ENCODE measurements at regions not wholly inside any gene's neighbourhood (a gene's known extent, or its start where the extent isn't known, plus 50 kb on each side); places are given as distances from the start of the nearest gene placed in this dataset.

DNA sequence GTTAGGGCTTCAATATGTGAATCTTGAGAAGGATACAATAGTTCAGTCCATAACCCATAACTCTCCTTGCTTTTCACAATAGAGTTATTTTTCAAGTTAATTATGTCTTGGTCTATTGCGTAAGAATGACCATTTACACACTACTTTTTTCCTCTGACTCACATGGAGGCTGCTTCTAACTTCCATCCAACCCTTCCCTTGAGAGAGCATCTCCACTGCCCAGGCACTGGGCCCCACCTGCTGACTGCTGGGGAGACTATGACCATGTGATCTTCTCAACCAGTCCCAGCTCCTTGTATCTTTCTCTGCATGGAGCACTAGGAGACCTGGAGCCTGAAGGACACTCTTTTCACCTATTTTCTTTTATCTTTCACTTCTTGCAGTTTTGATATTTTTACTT, 251.5 kb downstream of the GPD2 start:
- no peak for DNase-seq (ENCODE audit: low read depth, low spot score)
- in situ Hi-C loops (cut with HindIII; ENCODE audit: low pct_unique_long_range_greater_than_20kb, low sequenced_read_pairs) = no loop called here

DNA sequence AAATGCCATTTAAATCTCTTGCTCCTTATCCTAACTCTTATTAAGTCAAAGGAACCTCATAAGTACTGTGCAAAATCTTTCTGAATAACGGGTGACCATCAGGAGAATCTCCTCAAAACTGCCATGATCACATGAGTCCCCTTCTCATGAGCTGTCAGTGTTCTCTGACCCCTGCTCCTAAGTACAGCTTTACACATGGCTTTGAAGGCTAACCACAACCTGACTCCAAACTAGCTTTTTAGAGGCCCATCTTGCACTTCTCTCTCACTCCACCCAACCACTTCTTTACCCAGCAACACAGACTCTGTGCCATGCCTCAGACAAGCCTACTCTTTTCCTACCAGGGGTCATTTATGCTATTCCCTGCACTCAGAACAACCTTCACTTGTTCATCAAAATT, 253.8 kb downstream of the GPD2 start:
- in situ Hi-C loops (cut with HindIII; ENCODE audit: low pct_unique_long_range_greater_than_20kb, low sequenced_read_pairs) = no loop called here

DNA sequence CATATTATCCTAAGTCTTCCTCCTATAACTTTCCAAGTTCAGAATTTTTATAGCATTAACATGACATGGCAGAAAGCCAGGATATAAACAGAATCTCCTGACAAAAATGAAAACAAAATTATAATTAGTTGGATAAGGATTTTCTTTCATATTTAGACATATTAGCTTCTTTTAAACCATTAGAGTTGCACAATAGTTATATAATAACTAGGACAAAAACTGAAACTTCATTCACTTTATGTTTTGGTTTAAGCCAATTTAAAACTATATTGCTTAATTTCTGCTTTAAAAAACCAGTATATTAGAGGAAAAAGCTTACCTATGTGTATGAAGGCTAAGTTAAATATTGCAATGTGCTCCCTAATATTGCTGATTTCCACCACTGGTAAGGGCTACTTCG, 254.8 kb downstream of the GPD2 start:
- in situ Hi-C loops (cut with HindIII; ENCODE audit: low pct_unique_long_range_greater_than_20kb, low sequenced_read_pairs) = no loop called here
- no peak for DNase-seq (ENCODE audit: low read depth, low spot score)

More for the DNA sequence above, 253.8 kb downstream of the GPD2 start:
- DNase-seq (ENCODE audit: low read depth, low spot score) = no peak

GRCh38 chr2:156695020-156695419, 258.8 kb downstream of the GPD2 start:
- in situ Hi-C loops (cut with HindIII; ENCODE audit: low pct_unique_long_range_greater_than_20kb, low sequenced_read_pairs) = no loop called here
- no peak for DNase-seq (ENCODE audit: low read depth, low spot score)

- DNase-seq (ENCODE audit: low read depth, low spot score) = no peak
- in situ Hi-C loops (cut with HindIII; ENCODE audit: low pct_unique_long_range_greater_than_20kb, low sequenced_read_pairs) = no loop called here
Observed at GRCh38 chr2:156695595-156695994, 259.4 kb downstream of the GPD2 start.

GRCh38 chr2:156697906-156698305, 261.7 kb downstream of the GPD2 start:
- in situ Hi-C loops (cut with HindIII; ENCODE audit: low pct_unique_long_range_greater_than_20kb, low sequenced_read_pairs) = no loop called here
- no peak for DNase-seq (ENCODE audit: low read depth, low spot score)

GRCh38 chr2:156700681-156701080, 264.5 kb downstream of the GPD2 start:
- in situ Hi-C loops (cut with HindIII; ENCODE audit: low pct_unique_long_range_greater_than_20kb, low sequenced_read_pairs) = no loop called here
- no peak for DNase-seq (ENCODE audit: low read depth, low spot score)

GRCh38 chr2:156702541-156702940, 266.4 kb downstream of the GPD2 start:
- in situ Hi-C loops (cut with HindIII; ENCODE audit: low pct_unique_long_range_greater_than_20kb, low sequenced_read_pairs) = no loop called here
- no peak for DNase-seq (ENCODE audit: low read depth, low spot score)

GRCh38 chr2:156703642-156704041, 267.5 kb downstream of the GPD2 start:
- no peak for DNase-seq (ENCODE audit: low read depth, low spot score)
- in situ Hi-C loops (cut with HindIII; ENCODE audit: low pct_unique_long_range_greater_than_20kb, low sequenced_read_pairs) = no loop called here

GRCh38 chr2:156704132-156704531, 268.0 kb downstream of the GPD2 start:
- DNase-seq (ENCODE audit: low read depth, low spot score) = no peak
- in situ Hi-C loops (cut with HindIII; ENCODE audit: low pct_unique_long_range_greater_than_20kb, low sequenced_read_pairs) = no loop called here

DNA sequence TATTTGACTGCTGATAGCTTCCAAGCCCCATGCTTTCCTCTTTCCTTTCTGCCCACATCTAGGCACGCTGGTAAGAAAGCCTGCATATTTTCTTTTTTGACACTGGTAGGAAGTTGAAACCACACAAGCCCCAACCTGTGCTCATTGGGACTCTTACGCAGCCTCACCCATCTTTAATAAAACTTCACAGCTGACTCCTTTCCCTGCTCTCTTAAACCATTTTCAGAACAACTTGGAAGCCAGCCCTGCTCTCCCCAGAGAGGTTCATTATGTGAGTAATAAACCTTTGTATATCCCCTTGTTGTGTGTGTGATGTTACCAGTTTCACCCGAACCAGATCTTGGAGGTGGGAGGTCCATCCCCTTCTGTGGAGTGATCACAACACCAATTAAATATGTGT, 268.4 kb downstream of the GPD2 start:
- DNase-seq (ENCODE audit: low read depth, low spot score) = no peak
- in situ Hi-C loops (cut with HindIII; ENCODE audit: low pct_unique_long_range_greater_than_20kb, low sequenced_read_pairs) = no loop called here

GRCh38 chr2:156706576-156706975, 270.4 kb downstream of the GPD2 start:
- no peak for DNase-seq (ENCODE audit: low read depth, low spot score)
- in situ Hi-C loops (cut with HindIII; ENCODE audit: low pct_unique_long_range_greater_than_20kb, low sequenced_read_pairs) = no loop called here

DNA sequence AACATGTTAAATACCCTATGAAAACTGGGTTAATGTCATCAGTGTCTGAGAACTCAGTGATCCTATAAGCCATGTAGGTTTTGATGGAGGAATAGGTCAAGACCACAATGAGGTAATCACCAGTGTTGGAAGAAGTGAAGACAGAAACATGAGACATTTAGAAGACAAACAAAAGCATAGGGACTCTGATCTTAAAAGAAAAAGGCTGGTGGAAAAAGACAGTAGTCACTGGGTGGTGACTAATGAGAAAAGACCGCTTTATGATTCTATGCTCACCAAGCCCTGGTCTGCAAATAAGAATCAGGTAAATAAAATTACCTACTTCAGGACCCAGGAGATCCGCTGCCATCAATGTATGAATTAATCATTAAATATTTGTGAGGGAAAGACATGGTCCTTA, 271.9 kb downstream of the GPD2 start:
- in situ Hi-C loops (cut with HindIII; ENCODE audit: low pct_unique_long_range_greater_than_20kb, low sequenced_read_pairs) = no loop called here
- no peak for DNase-seq (ENCODE audit: low read depth, low spot score)

DNA sequence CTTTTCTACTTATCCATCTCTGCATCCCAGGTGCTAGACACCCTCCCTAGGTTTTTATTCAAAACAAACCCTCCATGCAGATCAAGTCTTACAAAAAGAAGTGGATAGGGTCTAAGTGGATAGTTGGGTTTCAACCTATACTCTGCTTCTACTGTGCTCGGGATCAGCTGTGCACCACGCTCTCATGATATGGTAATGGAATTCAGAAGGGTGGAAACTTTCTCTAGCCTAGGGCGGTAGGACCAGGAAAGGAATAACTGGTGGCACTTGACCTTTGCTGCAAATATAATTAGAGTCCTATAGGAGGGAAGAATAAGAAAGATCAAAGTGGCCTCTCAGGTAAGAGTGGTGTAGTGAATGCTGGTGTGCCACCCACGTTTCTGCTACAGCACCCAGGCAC, 272.9 kb downstream of the GPD2 start:
- no peak for DNase-seq (ENCODE audit: low read depth, low spot score)
- in situ Hi-C loops (cut with HindIII; ENCODE audit: low pct_unique_long_range_greater_than_20kb, low sequenced_read_pairs) = no loop called here

DNA sequence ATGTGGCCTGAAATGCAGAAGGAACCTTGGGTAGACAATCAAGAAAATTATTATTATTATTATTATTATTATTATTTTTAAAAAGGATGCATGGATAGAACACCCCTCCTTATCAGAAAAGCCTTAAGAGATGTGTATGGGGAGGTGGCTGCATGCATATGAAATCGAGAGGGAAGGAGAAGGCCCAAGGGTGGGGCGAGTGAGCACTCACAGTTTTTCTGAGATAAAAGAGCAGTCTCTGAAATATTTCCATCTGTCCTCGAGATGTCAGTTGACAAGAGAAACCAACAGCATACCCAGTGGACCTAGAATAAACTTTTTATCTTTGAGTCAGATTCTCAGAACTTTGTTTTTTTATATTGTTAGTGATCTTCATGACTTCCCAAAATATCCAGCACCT, 282.9 kb downstream of the GPD2 start:
- no peak for DNase-seq (ENCODE audit: low read depth, low spot score)
- in situ Hi-C loops (cut with HindIII; ENCODE audit: low pct_unique_long_range_greater_than_20kb, low sequenced_read_pairs) = no loop called here

GRCh38 chr2:156727867-156728266, 291.7 kb downstream of the GPD2 start:
- in situ Hi-C loops (cut with HindIII; ENCODE audit: low pct_unique_long_range_greater_than_20kb, low sequenced_read_pairs) = no loop called here
- DNase-seq (ENCODE audit: low read depth, low spot score) = no peak

DNA sequence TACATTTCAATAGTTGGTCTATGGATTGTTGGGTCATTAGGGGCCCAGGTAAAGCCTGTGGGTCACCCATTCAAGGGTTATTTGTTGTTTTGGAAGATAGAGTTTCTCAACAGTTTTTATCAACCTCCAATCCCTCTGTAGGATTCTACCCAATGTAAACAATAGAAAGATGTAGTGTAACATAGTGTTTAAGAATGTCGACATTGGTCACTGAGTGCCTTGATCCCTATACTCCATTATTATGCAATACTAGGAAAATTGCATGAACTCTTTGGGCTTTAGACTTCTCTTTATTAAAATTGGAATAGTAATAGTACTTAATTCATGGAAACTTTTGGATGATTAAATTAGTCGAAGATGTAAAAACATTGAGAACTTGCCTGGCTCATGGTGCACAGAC, 292.1 kb downstream of the GPD2 start:
- in situ Hi-C loops (cut with HindIII; ENCODE audit: low pct_unique_long_range_greater_than_20kb, low sequenced_read_pairs) = no loop called here
- DNase-seq (ENCODE audit: low read depth, low spot score) = no peak

DNA sequence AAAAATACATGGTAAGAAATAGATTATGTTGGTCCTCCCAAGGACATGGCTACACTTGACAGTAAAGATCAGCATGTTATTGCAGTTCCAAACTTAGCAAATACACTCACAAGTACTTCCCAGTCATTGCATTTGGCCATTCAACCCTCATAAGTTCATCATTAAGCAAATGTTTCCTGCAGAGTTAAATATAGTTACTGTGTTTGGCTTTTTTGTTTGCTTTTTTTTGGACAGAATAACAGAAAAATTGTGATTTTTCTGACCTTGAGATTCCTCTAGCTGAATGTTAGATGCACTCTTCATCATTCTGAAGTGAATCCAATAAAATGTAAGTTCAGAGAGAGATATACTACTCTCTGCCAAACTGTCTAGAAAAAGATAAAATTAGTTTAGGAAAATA, 295.3 kb downstream of the GPD2 start:
- in situ Hi-C loops (cut with HindIII; ENCODE audit: low pct_unique_long_range_greater_than_20kb, low sequenced_read_pairs) = no loop called here

GRCh38 chr2:156736950-156737349, 300.8 kb downstream of the GPD2 start:
- DNase-seq (ENCODE audit: low read depth, low spot score) = no peak
- in situ Hi-C loops (cut with HindIII; ENCODE audit: low pct_unique_long_range_greater_than_20kb, low sequenced_read_pairs) = no loop called here

More for the DNA sequence above, 295.3 kb downstream of the GPD2 start:
- DNase-seq (ENCODE audit: low read depth, low spot score) = no peak

DNA sequence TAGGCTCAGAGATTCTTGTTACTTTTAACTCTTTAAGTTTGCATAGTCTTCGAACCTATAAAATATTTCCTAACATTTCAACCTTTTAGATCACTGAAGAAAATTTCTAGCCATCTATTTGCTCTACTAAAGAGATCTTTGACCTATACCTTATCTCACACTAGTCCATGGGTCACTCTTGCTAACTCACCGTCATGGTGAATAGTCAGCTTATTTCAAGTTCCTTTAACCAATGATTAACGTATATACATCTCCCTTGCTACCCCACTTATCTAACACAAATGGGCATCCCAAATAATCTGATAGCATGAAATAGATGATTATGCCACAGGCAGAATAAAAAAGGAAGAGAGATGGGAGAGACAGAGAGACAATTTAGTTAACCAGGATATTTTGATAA, 303.1 kb downstream of the GPD2 start:
- in situ Hi-C loops (cut with HindIII; ENCODE audit: low pct_unique_long_range_greater_than_20kb, low sequenced_read_pairs) = no loop called here
- DNase-seq (ENCODE audit: low read depth, low spot score) = no peak

Measured in SK-MEL-5 (cell line).